ENCODE measurements at regions not wholly inside any gene's neighbourhood (a gene's known extent, or its start where the extent isn't known, plus 50 kb on each side); places are given as distances from the start of the nearest gene placed in this dataset.

DNA sequence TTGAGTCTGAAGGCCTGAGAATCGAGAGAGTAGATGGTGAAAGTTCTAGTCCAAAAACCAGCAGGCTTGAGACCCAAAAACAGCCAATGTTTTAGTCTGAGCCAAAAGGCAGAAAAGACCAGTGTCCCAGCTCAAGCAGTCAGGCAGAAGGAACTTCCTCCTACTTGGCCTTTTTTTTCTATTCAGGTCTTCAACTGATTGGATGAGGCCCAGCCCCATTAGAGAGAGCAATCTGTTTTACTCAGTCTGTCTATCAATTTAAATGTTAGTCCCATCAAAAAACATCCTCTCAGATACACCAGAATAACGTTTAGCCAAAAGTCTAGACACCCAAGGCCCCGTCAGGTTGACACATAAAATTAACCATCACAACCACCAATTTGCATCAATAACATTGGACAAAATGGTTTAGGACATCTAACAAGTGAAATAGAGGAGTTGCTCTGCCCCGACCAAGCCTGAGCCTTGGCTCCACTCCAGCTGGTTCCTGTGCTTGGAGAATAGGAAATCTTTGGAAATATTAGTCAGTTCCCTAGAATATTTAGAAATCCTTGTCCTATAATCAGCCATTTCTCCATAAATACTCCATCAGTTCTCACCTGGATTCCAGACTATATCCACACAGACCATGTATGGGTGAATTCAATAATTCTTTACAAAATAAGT is 51.4 kb upstream of the LIPC start:
- H3K9me3 ChIP-seq = no peaks in the 10 kb centered on the region
- no peaks in the 10 kb centered on the region for H3K27me3 ChIP-seq
- H3K27ac ChIP-seq = no peak overlapping the region
- H3K4me1 ChIP-seq = no peaks in the 10 kb centered on the region
- ATAC-seq (no peak), FAIRE-seq (no peak), DNase-seq (no peak)
- H3K4me3 ChIP-seq = no peak overlapping the region
- intact Hi-C loops (cut with DNase I) = no loop called here
- TF ChIP-seq, protein P1, sequence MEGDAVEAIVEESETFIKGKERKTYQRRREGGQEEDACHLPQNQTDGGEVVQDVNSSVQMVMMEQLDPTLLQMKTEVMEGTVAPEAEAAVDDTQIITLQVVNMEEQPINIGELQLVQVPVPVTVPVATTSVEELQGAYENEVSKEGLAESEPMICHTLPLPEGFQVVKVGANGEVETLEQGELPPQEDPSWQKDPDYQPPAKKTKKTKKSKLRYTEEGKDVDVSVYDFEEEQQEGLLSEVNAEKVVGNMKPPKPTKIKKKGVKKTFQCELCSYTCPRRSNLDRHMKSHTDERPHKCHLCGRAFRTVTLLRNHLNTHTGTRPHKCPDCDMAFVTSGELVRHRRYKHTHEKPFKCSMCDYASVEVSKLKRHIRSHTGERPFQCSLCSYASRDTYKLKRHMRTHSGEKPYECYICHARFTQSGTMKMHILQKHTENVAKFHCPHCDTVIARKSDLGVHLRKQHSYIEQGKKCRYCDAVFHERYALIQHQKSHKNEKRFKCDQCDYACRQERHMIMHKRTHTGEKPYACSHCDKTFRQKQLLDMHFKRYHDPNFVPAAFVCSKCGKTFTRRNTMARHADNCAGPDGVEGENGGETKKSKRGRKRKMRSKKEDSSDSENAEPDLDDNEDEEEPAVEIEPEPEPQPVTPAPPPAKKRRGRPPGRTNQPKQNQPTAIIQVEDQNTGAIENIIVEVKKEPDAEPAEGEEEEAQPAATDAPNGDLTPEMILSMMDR (IDR thresholded peaks at IDR 0.05) = no peak
- WGBS, 2 donors = 60 to 62% methylated on average over 4 of the region's 4 CpGs
- no peaks in the 10 kb centered on the region for H3K36me3 ChIP-seq

DNA sequence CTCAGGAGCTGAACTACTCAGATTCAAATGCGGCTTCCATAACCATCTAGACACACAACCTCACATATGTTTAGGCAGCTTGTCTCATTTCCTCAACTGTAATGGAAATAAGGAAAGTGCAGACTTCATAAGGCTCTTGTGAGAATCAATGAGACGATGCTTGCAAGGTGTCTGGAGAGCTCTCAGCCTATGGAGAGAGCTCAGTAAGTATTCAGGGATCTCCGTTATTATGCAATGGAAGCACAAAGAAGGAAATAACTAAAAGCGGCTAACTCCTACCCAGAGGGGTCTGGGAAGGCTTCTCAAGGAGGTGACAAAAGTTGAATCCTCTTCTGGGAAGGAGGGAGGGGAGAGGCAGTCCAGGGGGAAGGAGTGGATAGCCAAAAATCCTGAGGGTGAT is 50.1 kb upstream of the LIPC start:
- TF ChIP-seq, protein P1 (IDR thresholded peaks at IDR 0.05) = no peak
- no peak for DNase-seq
- WGBS, 2 donors = 77 to 91% methylated on average over 4 of the region's 4 CpGs
- H3K36me3 ChIP-seq = no peaks in the 10 kb centered on the region
- H3K4me1 ChIP-seq = no peaks in the 10 kb centered on the region
- no peaks in the 10 kb centered on the region for H3K9me3 ChIP-seq
- no peaks in the 10 kb centered on the region for H3K27me3 ChIP-seq
- H3K4me3 ChIP-seq = no peak overlapping the region
- H3K27ac ChIP-seq = no peak overlapping the region
- no peak for FAIRE-seq
- intact Hi-C loops (cut with DNase I) = no loop called here
- ATAC-seq = no peak
